COLO668 (cell line): ENCODE measurements at regions not wholly inside any gene's neighbourhood (a gene's known extent, or its start where the extent isn't known, plus 50 kb on each side); places are given as distances from the start of the nearest gene placed in this dataset.
"Not testable (repeated sequence)": the region's sequence is repeated elsewhere in the genome, so short reads cannot be mapped to it uniquely, and the experiment has no call there.

ENCODE experiments used
- DNase-seq: peaks from one replicate; lab custom pipeline; 2025; ENCODE audit not compliant: unreplicated experiment; lab: John Stamatoyannopoulos, UW

GRCh38 chr21:14757533-14758327 lies 211.6 kb upstream of the SAMSN1 start:
- no peak for DNase-seq

- DNase-seq: no peak
These were observed 209.0 kb upstream of the SAMSN1 start for GRCh38 chr21:14755086-14755485.

- DNase-seq: no peak
These were observed 208.6 kb upstream of the SAMSN1 start for GRCh38 chr21:14754682-14755081.

- no peak for DNase-seq
These were observed 208.1 kb upstream of the SAMSN1 start for GRCh38 chr21:14754259-14754604.

GRCh38 chr21:14753466-14754258 lies 207.5 kb upstream of the SAMSN1 start:
- no peak for DNase-seq

GRCh38 chr21:14753069-14753465 lies 207.0 kb upstream of the SAMSN1 start:
- DNase-seq: no peak

- DNase-seq: no peak
These were observed 206.3 kb upstream of the SAMSN1 start for GRCh38 chr21:14752345-14752909.

GRCh38 chr21:14751602-14752344 lies 205.7 kb upstream of the SAMSN1 start:
- DNase-seq: no peak

- DNase-seq: no peak
These were observed 204.9 kb upstream of the SAMSN1 start for GRCh38 chr21:14751011-14751410.

- DNase-seq: no peak
These were observed 203.9 kb upstream of the SAMSN1 start for GRCh38 chr21:14750041-14750440.

GRCh38 chr21:14748662-14749061 lies 202.5 kb upstream of the SAMSN1 start:
- no peak for DNase-seq

- DNase-seq: no peak
These were observed 198.3 kb upstream of the SAMSN1 start for GRCh38 chr21:14744368-14744767.

- DNase-seq: no peak
These were observed 196.0 kb upstream of the SAMSN1 start for GRCh38 chr21:14742119-14742518.

GRCh38 chr21:14741256-14741655 lies 195.1 kb upstream of the SAMSN1 start:
- no peak for DNase-seq

GRCh38 chr21:14740692-14741091 lies 194.6 kb upstream of the SAMSN1 start:
- DNase-seq: no peak

- DNase-seq: no peak
These were observed 194.0 kb upstream of the SAMSN1 start for GRCh38 chr21:14740116-14740515.

- no peak for DNase-seq
These were observed 193.5 kb upstream of the SAMSN1 start for GRCh38 chr21:14739590-14739989.

- not testable (repeated sequence) for DNase-seq
These were observed 192.5 kb upstream of the SAMSN1 start for GRCh38 chr21:14738576-14738975.

GRCh38 chr21:14737922-14738321 lies 191.8 kb upstream of the SAMSN1 start:
- no peak for DNase-seq

- no peak for DNase-seq
These were observed 191.2 kb upstream of the SAMSN1 start for GRCh38 chr21:14737284-14737691.

- no peak for DNase-seq
These were observed 190.6 kb upstream of the SAMSN1 start for GRCh38 chr21:14736672-14737071.
